ENCODE measurements at regions not wholly inside any gene's neighbourhood (a gene's known extent, or its start where the extent isn't known, plus 50 kb on each side); places are given as distances from the start of the nearest gene placed in this dataset.

DNA sequence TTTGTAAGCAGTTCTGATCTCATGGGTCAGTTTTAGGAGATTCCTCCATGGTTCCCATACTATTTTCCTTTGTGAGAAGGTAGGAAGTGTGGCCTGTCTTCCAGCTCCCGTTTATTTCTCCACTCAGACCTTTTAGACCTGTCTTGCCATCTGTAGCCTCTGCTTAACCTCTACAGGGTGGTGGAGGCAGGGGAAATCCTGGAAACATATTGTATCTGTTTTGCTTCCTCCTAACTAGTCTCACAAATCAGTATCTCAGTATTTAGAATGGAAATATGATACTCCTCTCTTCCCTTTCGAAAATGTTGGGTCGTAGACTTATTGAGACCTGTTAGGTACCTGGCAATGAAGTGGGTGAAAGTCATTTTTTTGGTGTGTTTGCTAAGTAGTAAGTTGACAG, 399.4 kb upstream of the RGS6 start:
- Histone ChIP-seq H3K27me3 (ENCODE audit: low read depth, low read length) (no peaks in the 10 kb centered on the region), H3K27ac (ENCODE audit: low read length) (no peak overlapping the region), H3K9me3 (ENCODE audit: control insufficient read depth in 1 of 2, low read length in 2 of 2) (no peaks in the 10 kb centered on the region), H3K36me3 (ENCODE audit: control insufficient read depth in 1 of 2, insufficient read depth in 2 of 2, low read length in 2 of 2) (peaks cover 0 to 10% of the 10 kb centered on the region in 2 donors), H3K4me3 (ENCODE audit: low read depth in 1 of 2, low read length in 2 of 2) (no peak overlapping the region), H3K4me1 (ENCODE audit: control insufficient read depth in 1 of 2, insufficient read depth in 2 of 2, low read length in 2 of 2) (peaks cover 0 to 16% of the 10 kb centered on the region in 2 donors)

DNA sequence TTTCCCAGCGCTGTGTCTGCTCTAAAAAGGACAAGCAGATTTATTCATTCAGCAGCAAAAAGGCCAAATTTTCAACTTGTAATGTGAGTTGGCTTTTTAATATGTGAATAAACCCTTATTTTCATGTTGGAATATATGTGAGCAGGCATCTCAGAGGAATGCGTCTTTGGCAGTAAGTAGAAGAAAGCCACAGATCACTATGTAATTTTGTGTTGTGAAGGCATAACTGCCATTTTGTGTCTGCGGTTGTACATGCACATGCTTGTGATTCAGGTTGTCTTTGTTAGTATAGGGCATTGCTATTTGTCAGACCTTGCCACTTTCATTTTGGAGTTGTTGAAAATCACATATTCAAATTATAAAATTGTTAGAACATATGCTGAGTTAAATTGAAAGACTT, 398.8 kb upstream of the RGS6 start:
- H3K27me3 ChIP-seq (ENCODE audit: low read depth, low read length) = no peaks in the 10 kb centered on the region
- no peaks in the 10 kb centered on the region for H3K9me3 ChIP-seq (ENCODE audit: control insufficient read depth in 1 of 2, low read length in 2 of 2)
- no peak overlapping the region for H3K4me3 ChIP-seq (ENCODE audit: low read depth in 1 of 2, low read length in 2 of 2)
- H3K27ac ChIP-seq (ENCODE audit: low read length) = no peak overlapping the region
- peaks cover 0 to 10% of the 10 kb centered on the region in 2 donors for H3K36me3 ChIP-seq (ENCODE audit: control insufficient read depth in 1 of 2, insufficient read depth in 2 of 2, low read length in 2 of 2)
- peaks cover 0 to 16% of the 10 kb centered on the region in 2 donors for H3K4me1 ChIP-seq (ENCODE audit: control insufficient read depth in 1 of 2, insufficient read depth in 2 of 2, low read length in 2 of 2)

- Histone ChIP-seq H3K9me3 (ENCODE audit: control insufficient read depth in 1 of 2, low read length in 2 of 2) (no peaks in the 10 kb centered on the region), H3K27me3 (ENCODE audit: low read depth, low read length) (no peaks in the 10 kb centered on the region), H3K36me3 (ENCODE audit: control insufficient read depth in 1 of 2, insufficient read depth in 2 of 2, low read length in 2 of 2) (peaks cover 0 to 10% of the 10 kb centered on the region in 2 donors), H3K27ac (ENCODE audit: low read length) (no peak overlapping the region), H3K4me1 (ENCODE audit: control insufficient read depth in 1 of 2, insufficient read depth in 2 of 2, low read length in 2 of 2) (peaks cover 0 to 16% of the 10 kb centered on the region in 2 donors), H3K4me3 (ENCODE audit: low read depth in 1 of 2, low read length in 2 of 2) (no peak overlapping the region)
Measured at GRCh38 chr14:71533800-71534199, 398.4 kb upstream of the RGS6 start.

- no peak overlapping the region for H3K27ac ChIP-seq (ENCODE audit: low read length)
- no peaks in the 10 kb centered on the region for H3K9me3 ChIP-seq (ENCODE audit: control insufficient read depth in 1 of 2, low read length in 2 of 2)
- peaks cover 0 to 21% of the 10 kb centered on the region in 2 donors for H3K4me1 ChIP-seq (ENCODE audit: control insufficient read depth in 1 of 2, insufficient read depth in 2 of 2, low read length in 2 of 2)
Measured at GRCh38 chr14:71534506-71534905, 397.7 kb upstream of the RGS6 start.

DNA sequence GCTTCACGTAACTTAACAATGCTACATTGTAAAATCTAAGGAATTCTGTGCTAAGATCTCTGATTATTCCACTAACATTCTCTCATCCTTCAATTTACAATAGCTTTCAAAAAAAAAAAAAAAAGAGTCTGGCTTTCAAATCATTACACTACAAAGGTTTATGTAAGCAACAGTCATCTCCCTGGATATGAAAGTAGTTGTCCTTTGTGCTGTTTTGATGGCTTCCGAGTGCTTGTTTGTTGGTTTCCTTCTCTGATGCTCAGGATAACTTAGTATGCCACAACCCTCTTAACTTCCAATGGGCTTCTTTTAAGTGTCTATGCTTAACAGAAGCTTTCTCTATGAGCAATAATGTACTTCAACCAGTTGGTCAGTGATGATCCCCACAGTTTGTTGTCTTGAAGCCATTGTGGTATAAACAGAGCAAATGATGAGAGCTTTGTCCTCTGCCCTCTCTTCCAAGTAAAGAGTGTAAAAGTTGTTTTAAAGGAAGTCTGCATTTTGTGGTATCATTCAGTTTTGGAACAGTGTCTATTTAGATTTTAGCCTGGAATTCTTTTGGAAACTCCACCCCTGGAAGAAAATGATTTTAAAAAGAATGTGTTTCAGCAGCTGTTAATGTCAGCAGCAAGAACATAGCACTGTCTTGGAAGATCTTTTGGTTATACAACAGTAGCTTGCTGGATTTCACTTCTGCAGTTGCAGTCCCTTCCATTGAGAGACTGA, 396.1 kb upstream of the RGS6 start:
- Histone ChIP-seq H3K36me3 (ENCODE audit: control insufficient read depth in 1 of 2, insufficient read depth in 2 of 2, low read length in 2 of 2) (peaks cover 0 to 6% of the 10 kb centered on the region in 2 donors), H3K9me3 (ENCODE audit: control insufficient read depth in 1 of 2, low read length in 2 of 2) (no peaks in the 10 kb centered on the region), H3K27ac (ENCODE audit: low read length) (no peak overlapping the region), H3K27me3 (ENCODE audit: low read depth, low read length) (no peaks in the 10 kb centered on the region), H3K4me3 (ENCODE audit: low read depth in 1 of 2, low read length in 2 of 2) (no peak overlapping the region), H3K4me1 (ENCODE audit: control insufficient read depth in 1 of 2, insufficient read depth in 2 of 2, low read length in 2 of 2) (peaks cover 5 to 15% of the 10 kb centered on the region in 2 donors)

More at GRCh38 chr14:71534506-71534905, 397.7 kb upstream of the RGS6 start:
- peaks cover 0 to 9% of the 10 kb centered on the region in 2 donors for H3K36me3 ChIP-seq (ENCODE audit: control insufficient read depth in 1 of 2, insufficient read depth in 2 of 2, low read length in 2 of 2)
- H3K27me3 ChIP-seq (ENCODE audit: low read depth, low read length) = no peaks in the 10 kb centered on the region
- H3K4me3 ChIP-seq (ENCODE audit: low read depth in 1 of 2, low read length in 2 of 2) = no peak overlapping the region

DNA sequence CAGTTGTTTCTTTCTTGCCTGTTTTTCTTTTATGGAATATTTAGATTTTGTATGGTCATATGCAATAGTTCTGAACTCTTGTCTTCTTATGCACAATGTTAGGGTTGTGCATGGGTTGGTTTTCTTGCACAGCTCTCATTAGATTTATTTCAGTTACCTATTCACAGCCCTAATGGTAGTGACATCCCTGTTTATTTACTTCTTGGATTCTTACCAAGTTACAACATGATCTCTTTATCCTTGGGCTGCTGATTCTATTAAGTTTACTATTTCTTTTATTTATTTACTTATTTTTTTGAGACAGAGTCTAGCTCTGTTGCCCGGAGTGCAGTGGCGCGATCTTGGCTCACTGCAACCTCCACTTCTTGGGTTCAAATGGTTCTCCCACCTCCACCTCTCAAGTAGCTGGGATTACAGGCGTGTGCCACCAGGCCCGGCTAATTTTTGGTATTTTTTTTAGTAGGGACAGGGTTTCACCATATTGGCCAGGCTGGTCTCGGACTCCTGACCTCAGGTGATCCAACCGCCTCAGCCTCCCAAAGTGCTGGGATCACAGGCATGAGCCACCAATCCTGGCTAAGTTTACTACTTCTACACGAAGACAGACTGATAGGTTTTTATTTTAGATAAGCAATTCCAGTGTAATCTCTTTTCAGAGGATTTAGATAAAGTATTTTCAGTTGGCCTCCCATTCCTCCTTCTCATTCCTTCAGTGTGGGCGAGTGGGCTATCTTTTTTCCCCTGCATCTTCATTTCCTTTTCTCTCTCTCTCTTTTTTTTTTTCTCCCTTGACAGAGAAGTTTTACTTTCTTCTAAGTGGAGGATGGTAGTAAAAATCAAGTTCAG, 395.1 kb upstream of the RGS6 start:
- H3K36me3 ChIP-seq (ENCODE audit: control insufficient read depth in 1 of 2, insufficient read depth in 2 of 2, low read length in 2 of 2) = peaks cover 0 to 6% of the 10 kb centered on the region in 2 donors
- H3K9me3 ChIP-seq (ENCODE audit: control insufficient read depth in 1 of 2, low read length in 2 of 2) = no peaks in the 10 kb centered on the region
- no peaks in the 10 kb centered on the region for H3K27me3 ChIP-seq (ENCODE audit: low read depth, low read length)
- H3K4me3 ChIP-seq (ENCODE audit: low read depth in 1 of 2, low read length in 2 of 2) = no peak overlapping the region
- H3K27ac ChIP-seq (ENCODE audit: low read length) = no peak overlapping the region
- peaks cover 5 to 15% of the 10 kb centered on the region in 2 donors for H3K4me1 ChIP-seq (ENCODE audit: control insufficient read depth in 1 of 2, insufficient read depth in 2 of 2, low read length in 2 of 2)

DNA sequence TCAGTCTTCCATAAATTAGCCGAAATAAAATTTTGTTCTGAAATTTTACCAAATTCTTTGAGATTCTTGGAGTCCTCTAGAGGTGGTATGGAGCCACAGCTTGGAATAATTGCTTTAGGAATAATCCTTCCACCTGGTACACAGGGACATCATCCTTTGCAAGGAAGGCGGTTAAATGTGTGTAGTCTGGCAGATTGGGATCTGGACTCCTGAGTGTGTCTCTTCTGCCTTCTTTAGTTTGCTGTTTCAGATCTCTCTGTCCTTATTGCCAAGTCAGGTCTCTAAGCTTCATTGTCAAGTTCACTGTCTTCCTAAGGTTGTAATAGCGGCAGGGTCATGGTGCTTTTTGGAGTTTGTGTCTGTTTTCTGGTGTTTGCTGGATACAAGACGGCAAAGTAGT, 393.9 kb upstream of the RGS6 start:
- no peak overlapping the region for H3K27ac ChIP-seq (ENCODE audit: low read length)
- H3K4me1 ChIP-seq (ENCODE audit: control insufficient read depth in 1 of 2, insufficient read depth in 2 of 2, low read length in 2 of 2) = peaks cover 5 to 15% of the 10 kb centered on the region in 2 donors
- no peaks in the 10 kb centered on the region for H3K36me3 ChIP-seq (ENCODE audit: control insufficient read depth in 1 of 2, insufficient read depth in 2 of 2, low read length in 2 of 2)
- no peaks in the 10 kb centered on the region for H3K27me3 ChIP-seq (ENCODE audit: low read depth, low read length)
- no peak overlapping the region for H3K4me3 ChIP-seq (ENCODE audit: low read depth in 1 of 2, low read length in 2 of 2)
- H3K9me3 ChIP-seq (ENCODE audit: control insufficient read depth in 1 of 2, low read length in 2 of 2) = no peaks in the 10 kb centered on the region

DNA sequence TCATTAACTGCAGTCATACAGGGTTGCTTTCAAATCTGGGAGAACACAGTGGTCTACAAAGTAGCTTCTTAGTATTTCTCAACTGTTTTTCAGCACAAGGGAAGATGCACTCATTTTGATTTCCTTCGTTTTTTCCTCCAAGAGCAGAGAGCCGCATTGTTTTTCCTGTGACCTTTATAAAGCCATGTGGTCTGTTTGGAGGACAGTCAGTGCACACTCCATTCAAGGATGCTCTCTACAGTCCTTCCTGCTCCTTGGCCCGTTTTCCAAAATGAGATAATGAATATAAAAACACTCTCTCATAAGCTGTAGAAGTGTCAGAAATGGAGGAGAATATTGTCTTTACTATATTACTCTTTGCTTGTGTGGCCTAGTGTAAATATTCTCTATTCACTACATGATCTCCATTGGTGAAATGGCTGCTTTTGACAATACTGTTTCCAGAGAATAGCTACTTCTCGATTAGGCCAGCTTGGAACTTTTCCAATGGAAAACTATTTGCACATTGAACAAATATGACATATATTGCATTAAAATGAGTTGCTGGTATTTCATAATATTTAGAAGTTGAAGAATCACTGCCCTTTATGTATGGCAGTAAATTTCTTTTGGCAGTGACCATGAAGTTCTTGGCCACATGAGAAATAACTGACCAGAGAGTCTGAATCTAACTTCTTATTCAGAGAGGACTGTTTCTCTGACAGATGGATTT, 393.1 kb upstream of the RGS6 start:
- Histone ChIP-seq H3K27me3 (ENCODE audit: low read depth, low read length) (no peaks in the 10 kb centered on the region), H3K4me1 (ENCODE audit: control insufficient read depth in 1 of 2, insufficient read depth in 2 of 2, low read length in 2 of 2) (peaks cover 5 to 15% of the 10 kb centered on the region in 2 donors), H3K9me3 (ENCODE audit: control insufficient read depth in 1 of 2, low read length in 2 of 2) (no peaks in the 10 kb centered on the region), H3K4me3 (ENCODE audit: low read depth in 1 of 2, low read length in 2 of 2) (no peak overlapping the region), H3K36me3 (ENCODE audit: control insufficient read depth in 1 of 2, insufficient read depth in 2 of 2, low read length in 2 of 2) (no peaks in the 10 kb centered on the region), H3K27ac (ENCODE audit: low read length) (no peak overlapping the region)

GRCh38 chr14:71539650-71540285, 392.5 kb upstream of the RGS6 start:
- Histone ChIP-seq H3K27ac (ENCODE audit: low read length) (no peak overlapping the region), H3K9me3 (ENCODE audit: control insufficient read depth in 1 of 2, low read length in 2 of 2) (no peaks in the 10 kb centered on the region), H3K4me3 (ENCODE audit: low read depth in 1 of 2, low read length in 2 of 2) (peak overlapping the region in 1 of 2 donors; percentile 9), H3K36me3 (ENCODE audit: control insufficient read depth in 1 of 2, insufficient read depth in 2 of 2, low read length in 2 of 2) (no peaks in the 10 kb centered on the region), H3K27me3 (ENCODE audit: low read depth, low read length) (no peaks in the 10 kb centered on the region), H3K4me1 (ENCODE audit: control insufficient read depth in 1 of 2, insufficient read depth in 2 of 2, low read length in 2 of 2) (peaks cover 5 to 15% of the 10 kb centered on the region in 2 donors)

DNA sequence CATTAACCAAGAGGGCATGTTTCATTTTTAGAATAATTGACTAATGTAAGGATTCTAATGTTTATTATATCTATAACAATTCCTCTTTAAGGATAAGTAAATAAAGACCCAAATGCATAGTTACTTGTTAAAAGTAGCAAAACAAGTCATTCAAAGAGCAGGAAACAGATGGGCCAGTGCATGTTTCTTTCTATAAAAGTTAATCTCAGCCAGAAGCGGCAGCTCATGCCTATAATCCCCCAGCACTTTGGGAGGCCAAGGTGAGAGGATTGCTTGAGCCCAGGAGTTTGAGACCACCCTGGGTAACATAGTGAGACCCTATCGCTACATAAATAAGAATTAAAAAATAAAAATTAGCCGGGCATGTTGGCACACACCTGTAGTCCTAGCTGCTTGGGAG, 391.0 kb upstream of the RGS6 start:
- Histone ChIP-seq H3K36me3 (ENCODE audit: control insufficient read depth in 1 of 2, insufficient read depth in 2 of 2, low read length in 2 of 2) (no peaks in the 10 kb centered on the region), H3K4me3 (ENCODE audit: low read depth in 1 of 2, low read length in 2 of 2) (no peak overlapping the region), H3K27ac (ENCODE audit: low read length) (no peak overlapping the region), H3K4me1 (ENCODE audit: control insufficient read depth in 1 of 2, insufficient read depth in 2 of 2, low read length in 2 of 2) (peaks cover 5 to 12% of the 10 kb centered on the region in 2 donors), H3K27me3 (ENCODE audit: low read depth, low read length) (no peaks in the 10 kb centered on the region), H3K9me3 (ENCODE audit: control insufficient read depth in 1 of 2, low read length in 2 of 2) (no peaks in the 10 kb centered on the region)
